ENCODE measurements at regions not wholly inside any gene's neighbourhood (a gene's known extent, or its start where the extent isn't known, plus 50 kb on each side); places are given as distances from the start of the nearest gene placed in this dataset.

GRCh38 chr13:47114030-47114429, 217.2 kb upstream of the HTR2A start:
- no peak overlapping the region for H3K9ac ChIP-seq (replicated peaks; ENCODE audit: extremely low read depth, insufficient read depth, low read length)
- no peak overlapping the region for H2AFZ ChIP-seq (ENCODE audit: low read depth, low read length)
- H3K9me3 ChIP-seq (replicated peaks; ENCODE audit: control insufficient read depth, insufficient read depth, low read length): peaks cover 5% of the 10 kb centered on the region
- no peaks in the 10 kb centered on the region for H4K20me1 ChIP-seq (replicated peaks; ENCODE audit: control insufficient read depth, extremely low read depth, insufficient read depth, low read length)
- H3K4me1 ChIP-seq (ENCODE audit: control insufficient read depth, extremely low read depth, insufficient read depth, low read length): no peaks in the 10 kb centered on the region
- dilution Hi-C loops (cut with MboI; ENCODE audit: extremely low pct_ligation_motif_present, low sequenced_read_pairs): no loop called here
- no peak overlapping the region for H3K4me3 ChIP-seq (replicated peaks in 1 of 3; ENCODE audit: insufficient read depth in 1 of 3, low read depth in 1 of 3, low read length in 3 of 3)
- no peaks in the 10 kb centered on the region for H3K9me1 ChIP-seq (replicated peaks; ENCODE audit: control insufficient read depth, extremely low read depth, insufficient read depth, low read length)
- TF ChIP-seq POLR2AphosphoS5 (IDR thresholded peaks at IDR 0.05; ENCODE audit: insufficient read depth, low read depth, low read length) (no peak), MYC (IDR thresholded peaks at IDR 0.05; ENCODE audit: low read depth, low read length) (no peak), POLR2A (IDR thresholded peaks at IDR 0.05; ENCODE audit: low read depth, low read length) (no peak), FOS (IDR thresholded peaks at IDR 0.05; ENCODE audit: borderline replicate concordance, insufficient read depth, low read length) (no peak), CTCF (IDR thresholded peaks at IDR 0.05; ENCODE audit: extremely low read depth in 1 of 2, insufficient read depth in 1 of 2, low read depth in 1 of 2, low read length in 2 of 2) (no peak), GATA2 (IDR thresholded peaks at IDR 0.05; ENCODE audit: insufficient read depth, insufficient read length, low read depth, low read length) (no peak), JUN (IDR thresholded peaks at IDR 0.05; ENCODE audit: borderline replicate concordance, insufficient read depth, insufficient read length, low read depth) (no peak), EZH2 (IDR thresholded peaks at IDR 0.05; ENCODE audit: borderline replicate concordance, low read depth, low read length, severe bottlenecking) (no peak)
- no peaks in the 10 kb centered on the region for H3K79me2 ChIP-seq (ENCODE audit: control insufficient read depth, insufficient read depth, low read length)
- no peak for DNase-seq (ENCODE audit: low read depth, low spot score)
- intact Hi-C loops (cut with micrococcal nuclease): no loop called here
- no TSS peak for BruUV-seq (replicated peaks)
- FAIRE-seq: no peak
- ChIA-PET POLR2A (no interaction called here), CTCF (no interaction called here)
- no peak overlapping the region for H3K4me2 ChIP-seq (ENCODE audit: insufficient read depth, low read length)
- H3K27ac ChIP-seq (ENCODE audit: insufficient read depth, low read depth, low read length): no peak overlapping the region
- no peaks in the 10 kb centered on the region for H3K36me3 ChIP-seq (ENCODE audit: control insufficient read depth in 2 of 2, extremely low read depth in 1 of 2, insufficient read depth in 2 of 2, low read length in 2 of 2)
- H3K27me3 ChIP-seq (ENCODE audit: control insufficient read depth in 2 of 2, insufficient read depth in 2 of 2, low read length in 2 of 2): no peaks in the 10 kb centered on the region
